NCI-H2081 treated with DMSO at 0.1 percent for 48 hours (cell line): ENCODE measurements at regions not wholly inside any gene's neighbourhood (a gene's known extent, or its start where the extent isn't known, plus 50 kb on each side); places are given as distances from the start of the nearest gene placed in this dataset.

Source experiments
- DNase-seq: peaks from one replicate; lab custom pipeline; 2025; lab: John Stamatoyannopoulos, UW

DNA sequence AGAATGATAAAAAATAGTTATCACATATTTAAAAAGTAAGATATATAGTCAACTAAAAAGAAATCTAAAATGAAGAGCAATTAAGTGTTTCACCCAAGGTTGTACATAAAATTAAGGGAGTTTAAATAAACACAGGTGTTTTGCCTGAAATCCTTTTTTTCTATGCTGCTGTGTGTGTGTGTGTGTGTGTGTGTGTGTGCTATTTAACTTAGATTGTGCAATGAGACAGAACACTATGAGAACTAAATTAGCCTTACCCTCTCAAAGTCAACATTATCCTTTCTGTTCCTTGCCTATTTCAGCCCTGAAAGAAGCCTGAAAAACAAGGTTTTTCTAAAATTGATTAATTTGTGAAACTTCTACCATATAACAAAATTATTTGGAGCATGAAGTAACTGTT lies 516.2 kb downstream of the ELAVL2 start:
- DNase-seq: no peak

DNA sequence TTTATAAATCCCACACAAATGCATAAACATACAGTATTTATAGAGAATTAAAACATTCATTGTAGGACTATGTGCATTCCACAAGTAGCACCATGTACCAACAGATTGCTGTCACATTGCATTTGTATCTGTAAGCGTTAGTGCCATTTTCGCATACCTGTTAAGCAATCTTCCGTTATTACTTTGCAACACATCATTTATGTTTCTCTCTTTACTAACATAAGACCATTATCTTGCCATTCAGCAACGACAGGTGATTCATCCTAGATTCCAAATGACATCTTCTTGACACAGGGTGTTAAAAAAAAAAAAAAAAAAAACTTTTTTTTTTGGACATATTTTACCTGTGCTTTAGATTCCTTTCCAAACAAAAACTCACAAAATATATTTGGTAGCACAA lies 511.8 kb downstream of the ELAVL2 start:
- no peak for DNase-seq

DNA sequence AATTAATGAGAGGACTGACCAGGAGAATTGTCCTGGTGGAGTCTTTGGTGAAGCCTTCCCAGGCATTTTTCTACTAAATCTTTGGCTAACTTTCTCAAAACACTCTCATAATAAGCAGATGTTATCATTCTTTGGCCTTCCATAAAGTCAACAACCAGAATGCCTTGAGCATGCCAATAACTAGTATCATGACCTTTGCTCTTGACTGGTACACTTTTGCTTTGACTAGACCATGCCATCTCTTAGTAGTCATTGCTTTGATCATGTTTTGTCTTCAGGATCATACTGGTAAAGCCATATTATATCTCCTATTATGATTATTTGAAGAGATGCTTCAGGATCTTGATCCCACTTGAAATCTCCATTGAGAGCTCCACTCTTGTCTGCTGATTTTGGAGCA lies 506.9 kb downstream of the ELAVL2 start:
- no peak for DNase-seq

DNA sequence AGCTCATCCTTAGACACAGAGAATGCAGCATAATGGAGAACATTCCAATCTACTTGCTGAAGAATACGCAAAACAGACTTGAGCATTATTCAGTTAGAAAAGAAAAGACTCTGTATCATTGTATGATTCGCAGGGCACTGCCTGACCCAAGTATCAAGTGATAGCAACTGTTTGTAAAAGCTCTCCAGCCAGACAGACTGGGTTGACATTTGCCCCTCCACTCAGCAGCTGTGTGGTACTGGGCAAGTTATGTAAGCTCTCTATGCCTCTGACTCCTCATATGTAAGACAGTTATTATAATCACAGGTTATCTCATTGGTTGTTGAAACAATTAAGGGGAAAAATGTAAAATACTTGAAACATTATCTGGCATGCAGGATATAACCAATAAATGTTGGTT lies 505.0 kb downstream of the ELAVL2 start:
- no peak for DNase-seq

DNA sequence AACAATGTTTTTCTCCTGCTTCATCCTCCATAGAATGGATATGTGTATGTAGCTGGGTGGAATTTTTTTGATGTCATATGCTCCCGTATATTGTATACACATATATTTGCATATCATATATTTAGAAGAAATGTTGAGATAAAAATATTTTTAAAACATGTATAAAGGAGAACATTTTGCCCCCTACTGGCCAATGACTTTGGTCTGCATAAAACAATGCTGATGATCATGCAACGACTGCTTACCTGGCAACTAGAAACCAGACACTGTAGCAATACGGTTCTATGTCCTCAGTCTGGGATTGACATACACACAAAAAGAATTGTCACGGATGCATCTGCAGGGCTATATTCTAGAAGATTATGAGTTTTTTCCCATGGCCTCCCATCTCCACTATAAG lies 503.6 kb downstream of the ELAVL2 start:
- no peak for DNase-seq

DNA sequence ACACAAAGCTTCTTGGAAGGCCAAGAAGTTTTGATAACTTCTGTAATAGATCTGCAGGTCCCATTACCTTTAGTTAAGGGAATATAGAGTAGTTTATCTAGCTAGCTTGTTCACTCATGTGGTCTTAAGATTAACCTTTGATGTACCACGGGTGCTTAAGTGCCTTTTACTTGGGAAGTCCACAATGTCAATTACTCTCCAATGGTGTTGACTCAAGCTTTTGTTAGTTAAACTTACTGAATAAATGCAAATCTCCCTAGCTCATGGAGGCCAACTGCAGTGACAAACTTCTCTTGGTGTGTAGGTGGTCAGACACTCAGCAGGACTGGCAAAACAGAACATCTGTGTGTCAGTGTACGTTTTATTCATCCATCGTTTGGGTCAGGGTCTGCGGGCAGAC lies 501.5 kb downstream of the ELAVL2 start:
- DNase-seq: no peak

DNA sequence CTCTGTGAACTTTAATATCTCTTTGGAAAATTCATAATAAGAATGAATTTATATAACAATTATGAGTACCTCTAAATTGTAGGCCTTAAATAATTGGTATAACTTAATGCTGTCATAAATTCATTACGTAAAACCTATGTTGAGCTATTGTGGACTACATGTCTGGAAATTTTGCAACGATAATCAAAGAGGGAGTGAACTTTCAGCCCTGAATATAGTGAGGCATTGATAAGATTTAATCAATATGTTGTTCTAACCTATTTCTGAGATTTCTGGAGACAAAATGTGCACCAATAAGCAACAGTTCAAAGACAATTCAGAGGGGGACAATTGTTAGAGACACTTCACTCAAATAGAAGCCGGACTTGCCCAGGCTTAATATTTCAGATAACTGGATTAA lies 499.4 kb downstream of the ELAVL2 start:
- no peak for DNase-seq

DNA sequence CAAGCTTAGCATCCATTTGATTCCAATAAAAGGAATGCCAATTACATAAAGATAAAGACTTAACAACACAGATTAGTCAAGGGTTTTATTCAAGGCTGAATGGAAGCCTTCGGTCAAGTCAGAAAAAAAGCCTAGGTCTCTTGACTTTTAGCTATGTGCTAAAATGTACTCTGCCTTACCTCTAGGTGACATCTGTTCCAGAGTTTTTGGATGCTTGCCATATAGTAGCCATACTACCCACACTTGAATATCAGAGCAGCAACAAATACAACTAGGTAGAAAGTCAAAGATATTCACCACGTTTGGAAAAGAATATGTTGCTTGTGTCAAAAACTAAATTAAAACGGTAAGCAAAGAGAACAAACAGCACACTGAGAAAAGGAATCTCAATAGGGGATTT lies 484.7 kb downstream of the ELAVL2 start:
- DNase-seq: no peak

DNA sequence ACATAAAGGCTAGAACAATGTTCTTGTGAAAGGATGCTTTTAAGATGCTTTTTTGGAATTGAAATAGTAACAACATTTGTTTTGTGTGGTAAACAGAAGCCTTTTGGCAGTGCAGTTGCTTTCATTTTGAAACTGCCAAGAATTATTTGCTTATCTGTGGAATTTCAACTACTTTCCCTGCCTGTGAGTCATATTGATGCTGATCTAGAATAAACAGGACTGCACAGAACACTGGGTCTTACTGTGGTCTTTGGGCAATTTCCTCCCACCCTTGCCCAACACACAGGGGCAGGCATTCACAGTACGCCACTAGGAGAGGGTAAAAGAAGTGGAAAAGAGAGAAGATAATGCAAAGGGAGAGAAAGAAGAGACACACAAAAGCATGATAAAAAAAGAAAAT lies 483.7 kb downstream of the ELAVL2 start:
- no peak for DNase-seq

DNA sequence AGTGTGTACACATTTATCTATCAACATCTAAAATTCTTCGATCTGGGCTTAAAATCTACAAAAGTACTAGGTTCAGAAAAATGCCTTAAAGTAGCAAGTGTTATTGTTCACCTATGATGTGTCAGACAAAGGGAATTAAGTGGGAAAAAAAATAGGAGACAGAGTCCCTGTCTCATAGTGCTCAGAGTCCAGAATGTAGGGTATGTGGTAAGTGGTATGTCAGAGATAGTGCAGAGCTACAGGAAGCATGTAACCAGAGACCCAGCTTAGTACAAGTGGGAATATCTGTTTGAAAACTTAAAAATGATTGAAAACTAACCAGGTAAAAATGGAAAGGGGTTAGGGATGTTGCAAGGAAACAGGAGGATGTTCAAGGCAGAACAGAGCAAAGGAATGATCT lies 482.8 kb downstream of the ELAVL2 start:
- DNase-seq: no peak

DNA sequence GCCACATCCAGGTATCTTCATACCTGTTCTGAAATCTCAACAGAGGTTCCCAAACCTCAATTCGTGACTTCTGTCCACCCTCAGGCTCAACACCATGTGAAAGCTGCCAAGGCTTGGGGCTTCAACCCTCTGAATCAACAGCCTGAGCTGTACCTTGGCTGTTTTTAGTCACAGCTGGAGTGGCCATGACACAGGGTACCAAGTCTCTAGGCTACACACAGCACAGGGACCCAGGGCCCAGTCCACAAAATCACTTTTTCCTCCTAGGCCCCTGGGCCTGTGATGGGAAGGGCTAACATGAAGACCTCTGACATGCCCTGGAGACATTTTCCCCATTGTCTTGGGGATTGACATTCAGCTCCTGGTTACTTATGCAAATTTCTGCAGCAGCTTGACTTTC lies 464.9 kb downstream of the ELAVL2 start:
- no peak for DNase-seq

DNA sequence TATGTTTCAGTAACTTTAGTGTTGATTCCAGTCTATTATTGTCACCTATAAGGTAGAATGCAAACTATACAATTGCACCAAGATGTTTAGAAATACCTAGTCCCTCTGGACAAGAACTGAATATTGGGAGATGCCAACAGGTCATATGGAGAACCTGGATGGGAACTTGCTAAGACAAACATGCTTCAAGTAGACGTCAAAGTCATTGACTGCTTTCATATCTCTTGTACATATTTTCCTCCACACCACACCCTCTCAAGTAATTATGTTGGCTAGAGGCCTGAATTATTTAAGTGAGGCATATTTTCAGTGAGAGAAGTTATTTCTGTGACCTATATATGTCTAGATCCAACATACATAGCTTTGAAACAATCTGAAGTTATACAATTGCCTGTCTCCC lies 453.3 kb downstream of the ELAVL2 start:
- no peak for DNase-seq

DNA sequence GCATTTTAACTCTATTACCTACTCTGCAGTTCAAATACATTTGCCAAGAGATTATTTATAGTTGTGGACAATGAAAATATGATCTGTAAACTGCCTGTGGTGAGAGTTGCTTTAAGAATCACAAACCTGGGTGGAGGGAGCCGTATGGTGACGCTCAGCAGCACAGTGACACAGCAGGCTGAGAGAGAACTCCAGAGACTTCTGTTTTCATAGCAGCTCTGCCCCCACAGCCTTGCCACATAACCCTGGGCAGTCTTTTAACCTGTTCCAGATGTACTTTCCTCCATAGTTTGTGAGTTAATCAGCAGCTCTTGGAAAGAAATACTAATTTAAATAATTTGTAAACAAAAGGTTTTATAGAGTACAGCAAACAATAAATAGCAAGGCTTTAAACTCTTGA lies 450.5 kb downstream of the ELAVL2 start:
- DNase-seq: no peak

DNA sequence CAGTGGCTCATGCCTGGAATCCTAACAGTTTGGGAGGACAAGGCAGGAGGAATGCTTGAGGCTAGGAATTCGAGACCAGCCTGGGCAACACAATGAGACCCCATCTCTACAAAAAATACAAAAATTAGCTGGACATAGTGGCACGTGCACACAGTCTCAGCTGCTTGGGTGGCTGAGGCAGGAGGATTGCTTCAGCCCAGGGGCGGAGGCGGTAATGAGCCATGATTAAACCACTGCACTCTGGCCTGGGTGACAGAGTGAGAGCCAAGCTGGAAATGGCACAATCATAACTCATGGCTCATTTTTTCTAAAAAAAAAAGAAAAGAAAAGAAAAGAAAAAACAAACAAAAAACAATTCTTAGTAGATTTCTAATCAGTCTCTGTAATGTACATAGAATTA lies 446.2 kb downstream of the ELAVL2 start:
- DNase-seq: no peak

DNA sequence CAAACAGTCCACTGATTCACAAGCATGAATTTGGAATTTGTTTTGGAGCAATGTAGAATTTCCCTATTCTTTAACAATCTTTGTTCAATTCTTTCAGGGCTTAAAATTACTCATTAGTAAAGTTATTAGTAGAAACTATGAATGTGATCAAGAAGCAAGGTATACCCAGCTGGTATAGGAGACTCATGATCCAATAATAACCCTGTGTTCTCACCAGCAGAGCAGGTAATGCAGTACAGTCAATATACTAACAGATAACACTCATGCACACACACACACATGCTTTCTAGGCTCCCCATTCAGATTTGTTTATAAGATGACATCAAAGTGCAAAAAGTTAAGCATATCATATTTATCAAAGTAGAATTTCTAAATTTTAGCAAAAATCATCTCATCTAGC lies 445.2 kb downstream of the ELAVL2 start:
- no peak for DNase-seq

DNA sequence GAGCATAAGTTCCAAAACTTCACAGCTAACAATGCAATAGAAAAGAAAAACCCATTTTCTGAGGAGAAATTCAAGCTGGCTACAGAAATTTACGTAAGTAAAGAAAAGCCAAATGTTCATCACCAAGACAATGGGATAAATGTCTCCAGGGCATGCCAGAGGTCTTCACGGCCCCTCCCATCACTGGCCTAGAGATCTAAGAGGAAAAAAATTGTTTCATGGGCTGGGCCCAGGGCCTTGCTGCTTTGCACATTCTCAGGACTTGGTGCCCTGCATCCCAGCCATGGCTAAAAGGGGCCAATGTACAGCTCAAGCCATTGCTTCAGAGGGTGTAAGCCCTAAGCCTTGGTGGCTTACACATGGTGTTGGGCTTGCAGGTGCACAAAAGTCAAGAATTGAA lies 443.6 kb downstream of the ELAVL2 start:
- DNase-seq: no peak

DNA sequence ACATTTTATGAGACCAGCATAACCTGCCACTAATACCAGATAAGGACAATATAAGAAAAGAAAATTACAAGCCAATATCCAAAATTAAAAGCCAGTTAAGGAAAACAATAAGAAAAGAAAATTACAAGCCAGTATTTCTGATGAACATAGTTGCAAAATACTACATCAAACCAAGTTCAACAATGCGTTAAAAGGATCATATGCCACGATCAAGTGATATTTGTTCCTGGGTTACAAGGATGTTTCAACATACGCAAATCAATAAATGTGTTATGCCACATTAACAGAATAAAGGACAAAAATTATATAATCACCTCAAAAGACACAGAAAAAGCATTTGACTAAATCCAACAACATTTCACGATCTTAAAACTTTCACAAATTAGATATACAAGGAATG lies 431.9 kb downstream of the ELAVL2 start:
- no peak for DNase-seq

DNA sequence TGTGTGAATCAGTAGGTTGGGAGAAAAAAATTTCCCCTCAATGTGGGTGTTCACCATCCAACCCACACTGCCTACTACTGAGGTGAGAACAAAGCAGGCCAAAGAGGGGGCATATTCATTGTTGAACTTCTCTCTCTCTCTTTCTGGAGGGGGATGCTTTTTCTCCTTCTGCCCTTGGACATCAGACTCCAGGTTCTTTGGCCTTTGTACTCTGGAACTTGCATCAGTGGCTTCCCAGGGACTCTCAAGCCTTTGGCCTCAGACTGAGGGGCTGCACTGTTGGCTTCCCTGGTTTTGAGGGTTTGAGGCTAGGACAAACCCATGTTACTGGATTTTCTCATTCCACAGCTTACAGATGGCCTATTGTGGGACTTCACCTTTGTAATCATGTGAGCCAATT lies 417.2 kb downstream of the ELAVL2 start:
- no peak for DNase-seq

DNA sequence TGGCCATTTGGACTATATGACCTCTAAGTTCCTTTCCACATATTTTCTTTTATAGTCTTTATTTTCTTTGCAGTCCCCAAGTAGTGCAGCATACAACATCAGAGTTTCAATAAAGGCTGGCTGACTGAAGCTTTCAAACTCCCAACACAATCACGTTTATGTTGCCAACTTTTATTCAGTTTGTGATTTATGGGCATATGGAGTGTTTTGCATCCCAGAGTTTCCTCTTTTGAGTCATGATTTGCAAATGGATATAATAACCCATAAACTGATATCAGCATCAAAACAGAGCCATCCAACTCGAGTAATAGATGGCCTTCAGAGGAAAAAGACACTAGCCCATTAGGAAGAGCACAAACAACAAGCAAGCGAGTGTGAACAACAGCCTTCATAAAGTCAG lies 414.0 kb downstream of the ELAVL2 start:
- DNase-seq: no peak

DNA sequence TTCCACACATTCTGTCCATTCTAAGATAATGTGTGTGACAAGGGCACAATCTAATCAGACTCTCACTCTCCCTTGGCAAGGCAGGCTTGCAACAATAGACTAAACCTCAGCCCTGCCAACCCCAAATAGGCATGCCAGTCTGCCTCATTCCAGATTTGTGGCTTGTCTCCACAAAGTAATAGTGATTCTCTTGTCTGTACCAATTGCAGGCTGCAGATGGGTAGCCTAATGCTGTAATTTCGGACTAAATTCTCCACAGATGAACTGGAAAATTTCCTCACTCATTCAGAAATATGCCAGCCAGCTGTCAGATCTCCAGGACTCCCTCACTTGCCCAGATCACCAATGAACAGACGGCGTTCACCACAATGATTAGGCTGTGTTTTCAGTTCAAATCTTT lies 413.6 kb downstream of the ELAVL2 start:
- DNase-seq: no peak

DNA sequence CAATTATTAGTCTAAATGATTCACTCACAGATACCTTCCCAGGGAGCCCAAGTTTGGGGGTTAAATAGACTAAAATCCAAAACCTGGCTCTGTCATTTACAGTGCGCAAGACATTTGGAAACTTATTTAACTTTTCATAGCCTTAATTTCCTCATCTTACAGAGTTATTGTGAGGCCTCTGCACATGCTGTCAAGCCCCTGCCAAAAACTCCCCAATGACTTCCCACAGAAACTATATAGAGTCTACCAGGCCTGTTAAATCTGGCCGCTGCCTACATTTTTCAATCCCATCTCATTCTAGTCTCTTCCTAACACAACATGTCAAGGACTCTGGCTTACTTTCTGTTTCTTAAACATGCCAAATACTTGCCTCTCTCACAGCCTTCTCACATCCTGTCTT lies 412.5 kb downstream of the ELAVL2 start:
- no peak for DNase-seq

DNA sequence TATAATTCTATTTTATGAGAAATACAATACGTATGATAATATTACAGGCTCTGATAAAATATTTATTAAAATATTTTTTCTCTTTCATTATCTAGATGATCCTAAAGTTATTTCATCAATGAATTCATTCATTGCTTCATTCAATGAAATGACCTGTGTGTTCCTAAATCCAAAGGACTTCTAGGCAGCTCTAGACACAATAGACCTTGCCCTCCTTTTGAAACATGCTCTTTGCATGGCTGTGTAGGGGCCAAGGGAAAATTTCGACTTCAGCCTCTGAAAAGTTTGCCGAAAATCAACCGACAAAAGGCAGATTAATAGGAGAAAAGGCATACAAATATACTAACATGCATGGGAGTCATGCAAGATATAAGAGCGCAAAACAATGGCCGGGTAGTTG lies 402.0 kb downstream of the ELAVL2 start:
- no peak for DNase-seq

DNA sequence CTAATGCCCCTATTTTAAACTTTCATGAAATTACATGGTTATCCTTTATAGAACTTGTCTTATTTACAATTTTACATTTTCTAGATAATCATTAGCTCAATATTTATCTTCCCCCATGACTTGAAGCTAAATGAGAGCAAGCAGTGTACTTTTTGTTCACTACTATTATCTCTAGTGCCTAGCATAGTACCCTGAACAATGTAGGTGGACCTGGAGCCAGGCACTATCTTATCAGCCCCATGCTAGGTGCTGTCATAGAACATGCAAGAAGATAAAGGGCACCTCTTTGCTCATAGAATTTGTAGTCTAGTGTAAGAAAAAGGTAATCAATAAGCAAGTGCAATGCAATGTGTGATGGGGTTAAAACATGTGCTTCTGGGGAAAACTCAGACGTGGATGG lies 399.9 kb downstream of the ELAVL2 start:
- DNase-seq: no peak

DNA sequence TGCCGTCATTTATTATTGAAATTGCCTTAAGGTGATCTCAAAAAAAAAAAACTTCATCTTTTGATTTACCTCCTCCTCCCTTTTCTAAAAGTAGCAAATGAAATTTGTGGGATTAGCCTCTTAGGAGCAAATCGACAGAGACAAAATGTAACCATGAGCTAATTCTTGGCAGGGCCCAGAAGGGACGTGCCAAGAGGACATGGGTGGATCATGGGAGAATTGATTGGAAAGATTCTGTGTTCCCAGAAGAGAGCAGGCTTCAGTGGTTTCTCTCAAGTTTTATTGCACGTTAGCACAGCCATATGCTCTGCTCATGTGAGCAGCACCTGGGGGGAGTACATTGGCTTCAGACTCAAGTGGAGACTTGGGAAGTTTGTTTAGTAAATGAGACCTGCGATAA lies 394.6 kb downstream of the ELAVL2 start:
- DNase-seq: no peak

DNA sequence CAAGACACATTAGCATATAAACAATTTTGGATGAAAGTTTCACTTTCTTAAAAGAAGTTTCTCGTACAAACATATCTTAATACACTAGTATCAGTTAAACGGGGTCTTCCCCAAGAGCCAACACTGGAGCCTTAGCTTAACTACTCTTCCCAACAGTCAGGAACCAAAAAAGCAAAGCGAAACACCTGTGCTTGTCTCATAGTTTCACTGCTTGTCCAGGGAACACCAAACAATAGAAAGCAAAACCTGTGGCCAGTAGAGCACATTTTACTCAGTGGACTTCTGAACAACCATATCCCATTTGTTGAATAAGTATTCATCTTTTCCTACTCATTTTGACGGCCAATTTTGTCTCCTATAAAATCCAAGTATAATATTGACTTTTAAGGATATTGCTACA lies 391.4 kb downstream of the ELAVL2 start:
- DNase-seq: no peak
